HG02852 (cell line): ENCODE measurements at regions not wholly inside any gene's neighbourhood (a gene's known extent, or its start where the extent isn't known, plus 50 kb on each side); places are given as distances from the start of the nearest gene placed in this dataset.
"Not testable (repeated sequence)": the region's sequence is repeated elsewhere in the genome, so short reads cannot be mapped to it uniquely, and the experiment has no call there.

Experiments used
- ATAC-seq: cut with Tn5 transposase; IDR thresholded peaks from one replicate; pipeline ENCODE4 v1.9.1; 2021; ENCODE audit warnings: mild to moderate bottlenecking, moderate library complexity; ENCODE audit not compliant: unreplicated experiment

DNA sequence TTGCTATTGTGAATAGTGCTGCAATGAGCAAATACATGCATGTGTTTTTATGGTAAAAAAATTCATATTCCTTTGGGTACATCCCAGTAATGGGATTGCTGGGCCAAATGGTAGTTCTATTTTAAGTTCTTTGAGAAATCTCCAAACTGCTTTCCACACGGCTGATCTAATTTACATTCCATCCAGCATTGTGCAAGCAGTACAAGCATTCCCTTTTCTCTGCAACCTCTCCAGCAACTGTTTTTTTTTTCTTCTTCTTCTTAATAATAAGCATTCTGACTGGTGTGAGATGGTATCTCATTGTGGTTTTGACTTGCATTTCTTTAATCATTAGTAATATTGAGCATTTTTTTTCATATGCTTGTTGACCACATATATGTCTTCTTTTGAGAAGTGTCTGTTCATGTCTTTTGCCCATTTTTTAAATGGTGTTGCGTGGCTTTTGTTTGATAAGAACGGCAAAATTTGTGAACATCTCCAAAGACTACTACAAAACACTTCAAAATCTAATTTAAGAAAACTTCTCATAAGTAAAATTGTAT lies 136.1 kb upstream of the MYO3A start:
- no peak for ATAC-seq

DNA sequence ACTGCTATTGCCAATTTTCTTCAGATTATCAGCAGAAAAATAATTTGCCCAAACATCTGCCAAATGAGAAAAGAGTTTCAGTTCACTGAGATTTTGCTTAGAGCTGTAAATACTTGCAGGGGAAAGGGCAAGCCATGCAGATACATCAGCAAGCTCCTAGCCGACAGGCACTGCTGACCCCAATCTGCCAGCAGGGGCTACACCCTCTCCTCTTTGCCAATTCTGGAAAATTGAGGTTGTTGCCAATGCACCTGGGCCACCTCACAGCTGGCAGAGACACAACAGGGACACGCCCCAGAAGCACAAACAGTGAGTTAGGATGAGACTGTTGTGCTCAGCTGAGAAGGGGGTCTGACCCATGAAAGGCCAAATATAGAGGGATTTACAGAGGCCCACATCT lies 129.5 kb upstream of the MYO3A start:
- ATAC-seq = no peak

DNA sequence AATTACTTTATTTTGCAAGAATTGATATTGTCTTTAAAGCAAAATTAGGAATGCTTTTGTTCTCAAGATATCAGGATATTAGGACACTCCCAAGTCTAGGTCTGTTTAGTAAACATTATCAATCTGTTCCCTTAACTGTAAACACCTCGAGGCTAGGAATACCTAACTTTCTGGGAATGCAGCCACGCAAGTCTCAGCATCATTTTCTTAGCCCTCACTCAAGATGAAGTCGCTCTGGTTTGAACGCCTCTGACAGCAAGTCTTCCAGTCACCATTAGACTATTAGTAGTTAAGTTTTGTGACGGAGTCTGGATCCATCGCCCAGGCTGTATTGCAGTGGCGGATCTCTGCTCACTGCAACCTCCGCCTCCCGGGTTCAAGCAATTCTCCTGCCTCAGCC lies 128.0 kb upstream of the MYO3A start:
- no peak for ATAC-seq

DNA sequence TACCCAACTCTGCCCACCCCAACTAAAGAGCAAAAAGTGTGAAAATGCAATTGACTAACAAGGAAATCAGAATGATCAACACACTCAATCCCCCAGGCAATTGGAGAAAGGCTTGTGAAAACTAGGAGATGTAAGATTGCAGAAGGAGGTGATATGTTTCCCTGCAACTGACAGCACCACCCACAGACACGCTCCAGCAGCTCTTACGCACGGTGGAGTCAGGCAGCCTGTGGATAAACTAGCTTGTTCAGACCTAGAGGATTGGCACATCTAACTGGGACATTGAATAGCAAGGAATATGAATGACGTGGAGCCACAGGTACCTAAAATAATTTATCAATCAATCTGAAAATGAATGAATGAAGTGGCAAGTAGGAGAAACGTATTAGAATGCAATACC lies 125.7 kb upstream of the MYO3A start:
- no peak for ATAC-seq

DNA sequence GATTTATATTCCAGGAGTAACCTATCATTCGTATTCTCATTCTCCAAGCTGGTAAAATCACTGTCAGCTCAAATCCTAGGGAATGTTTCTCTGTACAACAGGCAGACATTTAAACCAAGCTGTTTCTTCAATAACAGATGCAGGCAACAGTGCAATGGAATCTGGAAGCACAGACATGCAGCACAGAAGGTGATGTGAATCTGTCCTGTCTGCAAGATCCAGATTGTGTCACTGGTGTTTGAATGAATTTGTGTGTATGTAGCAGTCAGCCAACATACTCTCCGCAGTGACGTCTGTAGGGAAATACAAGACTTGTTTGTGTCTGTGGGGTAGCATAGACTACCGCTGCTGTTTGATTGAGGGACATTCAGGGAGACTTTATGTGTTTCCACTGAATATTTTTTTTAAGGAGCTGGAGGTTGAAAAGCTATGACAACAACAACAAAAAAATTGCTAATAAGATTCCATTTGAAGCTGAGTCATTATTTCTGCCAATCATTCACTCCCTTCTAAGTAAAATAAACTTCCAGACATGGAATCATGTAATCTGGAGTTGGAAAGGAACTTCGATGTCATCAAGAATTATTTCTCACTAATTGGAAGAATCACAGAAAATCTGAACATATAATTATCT lies 122.9 kb upstream of the MYO3A start:
- ATAC-seq = no peak

DNA sequence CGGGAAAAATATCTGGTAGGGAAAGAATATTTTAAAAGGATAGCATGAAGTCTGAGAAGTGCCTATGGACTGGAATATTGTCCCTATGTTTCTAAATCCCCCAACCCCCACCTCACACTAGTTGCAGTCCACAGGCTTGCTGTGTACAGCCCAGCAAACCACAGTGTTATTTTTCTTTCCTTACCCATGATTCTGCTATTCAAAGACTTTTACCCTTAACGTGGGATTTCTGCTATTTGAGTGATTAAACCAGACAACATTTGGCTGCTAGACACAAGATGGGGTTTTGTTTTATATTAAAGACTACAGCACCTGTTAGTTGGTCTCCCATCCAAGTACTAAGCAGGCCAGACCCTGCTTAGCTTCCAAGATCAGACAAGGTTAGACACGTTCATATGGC lies 120.5 kb upstream of the MYO3A start:
- ATAC-seq = no peak

DNA sequence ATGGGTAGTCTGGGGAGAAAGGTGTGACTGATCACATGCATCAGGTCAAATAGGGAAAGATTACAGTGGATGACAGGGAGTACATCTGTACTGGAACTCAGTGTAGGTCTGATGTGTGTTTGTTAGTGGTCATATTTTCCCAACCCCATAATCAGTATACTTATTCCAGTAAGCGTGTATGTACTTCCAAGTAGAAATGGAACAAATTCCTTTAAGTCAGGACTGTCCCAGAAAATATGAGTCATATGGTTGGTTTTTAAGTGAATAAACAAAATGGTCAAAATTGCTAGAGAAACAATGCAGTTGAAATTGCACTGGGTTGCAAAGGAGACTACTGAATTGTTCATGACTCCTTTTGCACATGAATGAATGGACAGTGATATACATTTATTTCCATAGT lies 118.8 kb upstream of the MYO3A start:
- no peak for ATAC-seq

DNA sequence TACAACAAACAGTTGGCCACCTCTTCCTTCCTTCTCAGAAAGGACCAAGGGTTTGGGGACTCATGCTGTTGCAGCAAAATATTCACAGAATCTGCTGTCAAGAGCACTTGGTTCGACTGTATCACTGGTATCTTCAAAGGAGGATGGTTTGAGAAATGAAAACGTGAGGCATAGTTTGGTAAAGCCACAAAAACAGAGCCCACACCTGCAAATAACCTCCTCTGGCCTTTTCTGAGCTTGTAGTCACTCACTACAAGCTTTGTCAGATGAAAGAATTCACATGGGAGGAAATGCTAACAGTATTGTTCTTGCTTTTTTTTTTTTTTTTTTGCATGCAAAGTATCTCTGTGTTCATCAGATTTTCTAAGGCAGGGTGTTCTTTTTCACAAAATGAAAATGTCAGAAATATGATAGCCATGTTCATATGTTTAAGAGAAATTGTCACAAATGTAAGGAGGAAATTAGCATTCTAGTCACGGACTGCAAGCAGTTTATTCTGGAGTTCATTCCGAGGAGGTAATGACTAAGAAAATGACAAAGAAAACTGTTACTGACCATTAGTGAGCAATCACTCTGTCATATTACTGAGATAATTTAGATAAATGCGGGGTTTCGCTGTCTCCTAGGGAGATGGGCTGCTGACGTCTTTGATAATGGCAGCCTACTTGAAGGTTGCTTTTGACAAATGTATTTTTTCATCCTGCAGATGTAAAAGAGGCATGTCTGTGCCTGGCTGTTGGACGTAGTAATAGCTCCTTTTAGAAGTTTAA lies 117.8 kb upstream of the MYO3A start:
- ATAC-seq = no peak

DNA sequence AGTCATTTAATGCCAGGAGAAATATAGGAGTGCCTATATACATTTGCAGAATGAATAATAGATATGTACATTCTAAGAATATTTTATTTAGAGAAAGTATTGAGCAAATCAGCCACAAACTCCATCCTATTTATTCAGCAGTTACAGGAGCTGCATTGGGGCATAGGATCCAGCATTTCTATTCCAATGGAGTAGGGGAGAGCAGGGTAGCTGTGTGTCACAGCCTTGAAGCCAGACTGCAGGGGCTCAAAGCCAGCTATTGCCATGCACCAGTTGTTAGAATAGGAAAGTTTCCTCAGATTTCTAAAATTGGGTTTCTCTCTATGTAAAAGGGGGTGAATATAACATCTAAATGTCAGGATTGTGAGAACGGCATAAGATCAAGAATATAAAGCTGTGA lies 116.8 kb upstream of the MYO3A start:
- ATAC-seq = no peak

DNA sequence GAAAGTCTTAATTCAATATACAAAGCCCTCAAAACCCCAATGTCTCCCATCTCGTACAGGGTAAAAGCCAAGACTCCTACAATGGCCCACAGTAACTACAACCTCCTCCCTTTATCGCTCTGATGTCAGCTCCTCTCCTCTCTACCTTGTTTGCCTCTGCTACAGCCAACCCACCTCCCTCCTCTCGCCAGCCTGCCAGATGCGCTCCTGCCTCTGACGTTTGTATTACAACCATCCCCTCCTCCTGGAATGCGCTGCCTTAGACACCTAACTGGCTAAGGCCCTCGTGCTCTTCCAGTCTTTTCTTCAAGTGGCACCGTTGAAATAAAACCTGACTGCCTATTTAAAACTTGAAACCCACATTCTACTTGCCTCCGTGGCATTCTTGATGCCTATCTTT lies 115.3 kb upstream of the MYO3A start:
- ATAC-seq = no peak

DNA sequence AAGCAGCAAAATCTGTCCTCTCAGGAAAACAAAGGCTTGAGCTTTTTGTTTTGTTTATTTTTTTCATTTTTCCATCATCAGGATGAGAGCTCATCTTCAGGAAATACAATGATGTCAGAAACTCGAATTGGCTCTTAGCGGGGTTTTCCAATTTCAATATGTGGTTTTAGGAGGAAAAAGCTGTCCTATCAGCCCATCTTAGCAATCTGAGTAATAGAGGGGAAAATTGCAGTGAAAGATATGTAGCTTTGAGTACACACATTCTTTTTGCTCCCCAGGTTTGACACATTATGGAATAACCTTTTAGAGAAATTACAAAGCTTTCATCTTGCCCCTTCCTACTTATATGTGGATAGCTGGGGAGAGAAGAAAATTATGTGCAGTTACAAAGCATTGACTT lies 113.6 kb upstream of the MYO3A start:
- ATAC-seq = no peak

DNA sequence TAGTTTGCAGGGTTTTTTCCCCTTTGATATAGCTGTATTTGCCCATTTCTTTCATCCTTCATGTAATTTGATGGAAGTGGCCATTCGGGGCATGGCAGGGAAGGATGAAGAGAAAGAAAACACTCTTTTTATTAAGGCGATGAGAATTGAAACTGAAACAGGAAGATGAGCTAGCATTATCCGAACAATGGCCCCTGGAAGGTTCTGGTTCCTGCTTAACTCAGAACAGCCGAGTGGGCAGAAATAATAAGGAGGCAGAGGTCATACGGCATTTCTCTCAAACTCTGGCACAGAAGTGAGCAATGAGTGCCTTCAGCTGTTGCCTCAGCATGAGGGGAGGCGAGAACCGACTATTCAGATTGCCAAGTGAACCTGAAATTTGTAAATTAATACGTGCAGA lies 113.2 kb upstream of the MYO3A start:
- no peak for ATAC-seq

DNA sequence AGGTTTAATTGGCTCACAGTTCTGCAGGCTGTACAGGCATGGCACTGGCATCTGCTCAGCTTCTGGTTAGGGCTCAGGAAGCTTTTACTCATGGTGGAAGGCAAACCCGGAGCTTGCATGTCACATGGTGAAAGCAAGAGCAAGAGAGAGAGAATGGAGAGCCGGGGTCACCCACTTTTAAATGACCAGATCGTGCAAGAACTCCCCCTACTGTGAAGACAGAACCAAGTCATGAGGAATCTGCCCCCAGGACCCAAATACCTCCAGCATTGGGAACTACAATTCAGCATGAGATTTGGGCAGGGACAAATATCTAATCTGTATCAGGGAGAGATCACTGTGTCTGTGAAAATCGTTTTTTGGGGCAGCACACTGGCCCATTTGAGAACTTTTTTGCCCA lies 110.0 kb upstream of the MYO3A start:
- no peak for ATAC-seq

DNA sequence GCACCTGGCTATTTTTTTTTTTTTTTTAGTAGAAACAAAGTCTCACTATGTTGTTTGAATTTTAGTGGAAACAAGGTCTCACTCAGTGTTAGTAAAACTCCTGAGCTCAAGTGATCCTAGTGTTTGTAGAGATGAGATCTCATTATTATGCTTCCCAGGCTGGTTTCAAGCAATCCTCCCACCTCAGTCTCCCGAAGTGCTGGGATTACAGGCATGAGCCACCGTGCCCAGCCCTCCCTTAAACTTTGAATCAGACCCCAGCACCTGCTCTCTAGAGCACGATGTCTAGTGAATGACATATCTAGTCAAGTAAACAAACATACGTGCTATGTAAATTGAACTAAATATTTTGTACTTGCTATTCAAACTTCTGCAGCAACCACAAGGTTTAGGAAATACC lies 105.6 kb upstream of the MYO3A start:
- no peak for ATAC-seq

DNA sequence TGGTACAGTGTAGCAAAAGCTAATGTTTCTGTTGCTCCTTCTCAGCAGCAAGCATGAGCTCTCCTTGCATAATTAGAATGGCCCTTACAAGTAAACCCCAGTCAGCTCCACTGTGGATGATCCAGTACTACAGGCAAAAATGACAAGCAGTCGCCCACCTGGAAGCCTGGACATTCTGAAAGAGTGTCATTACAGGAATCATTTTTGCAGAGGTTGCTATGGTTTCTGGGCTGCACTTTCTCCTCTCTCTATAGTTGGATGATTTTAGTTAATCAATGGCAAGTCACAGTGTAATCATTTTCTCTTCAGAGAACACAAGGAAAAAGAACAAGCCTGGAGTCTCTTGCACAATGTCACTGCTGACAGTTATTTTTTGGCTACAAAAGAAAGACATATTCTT lies 102.9 kb upstream of the MYO3A start:
- ATAC-seq = no peak

DNA sequence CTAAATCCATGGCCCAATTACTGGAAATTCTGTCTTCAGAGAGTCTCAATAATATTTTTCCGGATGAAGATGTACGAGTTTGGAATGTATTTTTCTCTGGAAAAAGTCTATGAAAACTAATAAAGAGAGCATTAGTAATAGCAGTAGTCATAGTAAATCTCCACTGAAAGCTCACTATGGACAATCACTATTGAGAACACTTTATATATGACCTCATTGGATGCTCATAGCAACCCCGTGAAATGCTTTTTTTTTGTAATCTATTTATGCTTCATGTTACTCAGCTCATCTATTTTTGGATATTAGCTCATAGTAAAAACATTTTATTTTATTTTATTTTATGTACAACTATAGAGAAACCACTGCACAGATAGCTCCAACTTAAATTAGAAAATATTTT lies 94.3 kb upstream of the MYO3A start:
- ATAC-seq = no peak

DNA sequence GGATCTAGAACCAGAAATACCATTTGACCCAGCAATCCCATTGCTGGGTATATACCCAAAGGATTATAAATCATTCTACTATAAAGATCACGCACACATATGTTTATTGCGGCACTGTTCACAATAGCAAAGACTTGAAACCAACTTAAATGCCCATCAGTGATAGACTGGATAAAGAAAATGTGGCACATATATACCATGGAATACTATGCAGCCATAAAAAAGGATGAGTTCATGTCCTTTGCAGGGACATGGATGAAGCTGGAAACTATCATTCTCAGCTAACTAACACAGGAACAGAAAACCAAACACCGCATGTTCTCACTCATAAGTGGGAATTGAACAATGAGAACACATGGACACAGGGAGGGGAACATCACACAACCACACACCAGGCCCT lies 93.2 kb upstream of the MYO3A start:
- not testable (repeated sequence) for ATAC-seq

DNA sequence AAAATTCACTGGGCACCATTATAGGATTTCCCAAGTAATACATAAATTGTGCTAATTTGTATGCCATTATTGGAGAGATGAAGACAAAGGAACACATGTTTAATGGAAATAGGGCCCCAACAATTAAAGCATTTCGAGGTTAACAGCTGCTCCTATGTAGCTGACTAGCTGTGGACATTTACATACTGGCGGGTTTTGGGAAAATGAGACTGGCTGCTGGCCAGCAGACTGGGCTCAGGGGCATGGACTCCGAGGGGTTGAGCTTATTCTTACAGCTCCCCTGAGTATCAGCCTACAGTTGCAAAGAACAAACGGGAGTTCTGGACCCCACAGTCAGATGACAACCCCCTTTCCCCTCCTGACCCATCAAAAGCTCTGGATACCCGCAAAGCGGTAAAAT lies 91.9 kb upstream of the MYO3A start:
- ATAC-seq = no peak

DNA sequence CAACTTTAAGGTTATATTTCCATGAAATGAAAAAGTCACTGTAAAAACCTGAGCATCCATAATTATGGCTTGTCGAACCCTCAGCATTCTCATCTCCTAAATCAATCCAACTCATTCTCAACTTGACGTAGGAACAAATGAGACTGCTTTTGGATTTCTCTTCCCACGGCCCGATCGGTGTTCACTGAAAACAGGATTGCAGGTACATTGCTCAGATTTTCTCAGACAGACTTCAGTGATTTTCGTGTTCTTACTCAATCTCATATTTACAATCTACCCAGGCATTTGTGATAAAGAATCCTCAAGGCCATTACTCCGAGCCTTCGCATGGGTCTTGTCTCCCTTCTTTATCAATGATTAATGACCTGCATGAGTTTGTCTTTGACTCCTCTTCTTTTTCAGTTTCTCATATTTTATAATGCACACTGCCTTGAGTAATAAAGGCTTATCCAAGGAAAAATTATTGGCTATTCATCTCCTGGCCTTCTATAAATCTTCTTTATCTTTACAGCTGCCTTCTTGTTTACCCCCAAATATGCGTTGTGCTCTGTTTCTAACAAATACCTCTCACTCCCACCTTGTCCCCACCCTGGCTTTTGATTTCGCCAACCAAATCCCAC lies 90.4 kb upstream of the MYO3A start:
- no peak for ATAC-seq

DNA sequence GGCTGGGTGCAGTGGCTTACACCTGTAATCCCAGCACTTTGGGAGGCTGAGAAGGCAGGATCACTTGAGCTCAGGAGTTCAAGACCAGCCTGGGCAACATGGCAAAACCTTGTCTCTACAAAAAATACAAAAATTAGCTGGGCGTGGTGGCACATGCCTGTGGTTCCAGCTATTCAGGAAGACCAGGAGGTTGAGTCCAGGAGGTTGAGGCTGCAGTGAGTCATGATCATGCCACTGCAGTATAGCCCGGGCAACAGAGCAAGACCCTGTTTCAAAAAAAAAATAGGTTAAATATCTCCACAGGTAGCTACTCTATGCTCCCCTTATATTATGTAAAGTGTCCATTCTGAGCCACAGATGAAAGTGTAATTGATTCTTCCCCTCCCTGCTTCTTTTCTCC lies 89.3 kb upstream of the MYO3A start:
- ATAC-seq = not testable (repeated sequence)

DNA sequence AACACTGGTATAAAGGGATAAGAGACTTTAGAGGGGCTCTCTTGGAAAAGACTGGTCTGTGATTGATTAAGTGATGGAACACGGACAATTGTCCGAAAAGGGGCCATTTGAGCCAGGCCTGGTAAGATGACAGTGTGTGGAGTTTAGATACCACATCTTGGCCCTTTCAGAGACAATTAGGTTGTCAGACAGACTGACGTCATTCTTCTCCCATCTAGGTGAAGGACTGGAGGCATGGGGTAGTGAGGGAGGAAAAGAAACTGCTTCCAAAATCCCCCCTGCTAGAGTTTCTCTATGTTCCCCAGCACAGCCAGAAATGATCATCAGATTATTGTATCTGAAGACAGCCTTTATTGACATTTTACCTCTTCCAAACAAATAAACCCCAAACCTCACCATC lies 84.8 kb upstream of the MYO3A start:
- ATAC-seq = no peak

DNA sequence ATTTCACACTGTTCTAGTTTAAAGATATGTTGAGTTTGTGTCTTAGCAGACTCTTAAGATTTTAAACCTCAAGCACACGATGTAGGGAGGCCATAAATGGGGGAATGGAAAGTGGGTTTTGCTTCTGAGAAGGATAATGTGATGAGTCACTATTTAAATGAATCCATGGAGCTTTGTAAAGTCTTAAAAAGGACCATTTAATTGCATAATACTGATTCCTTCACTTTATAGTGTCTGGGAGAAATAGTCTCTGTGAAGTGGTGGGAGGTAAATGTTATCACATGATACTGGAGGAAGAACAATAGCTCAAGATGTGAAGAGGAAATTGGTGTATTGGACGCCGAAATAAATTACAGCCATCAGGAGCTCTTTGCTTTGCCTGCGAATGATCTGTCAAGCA lies 84.0 kb upstream of the MYO3A start:
- no peak for ATAC-seq
